ACC112 (cell line): ENCODE measurements at regions not wholly inside any gene's neighbourhood (a gene's known extent, or its start where the extent isn't known, plus 50 kb on each side); places are given as distances from the start of the nearest gene placed in this dataset.

ENCODE experiments used
- H2AFZ ChIP-seq: fragments of 200-600 bp; sonication (generic); one replicate; pipeline ENCODE4 v1.6.0; 2017; ENCODE audit warnings: antibody characterized with exemption, low read length; ENCODE audit not compliant: unreplicated experiment
- H3K27ac ChIP-seq: fragments of 200-600 bp; sonication (generic); 2 replicates; pipeline ENCODE4 v1.5.1; 2014; ENCODE audit warnings: low read depth, mild to moderate bottlenecking, antibody characterized with exemption, low read length, moderate library complexity
- H3K27me3 ChIP-seq: fragments of 200-600 bp; sonication (generic); 2 replicates; pipeline ENCODE4 v1.6.1; 2014; ENCODE audit warnings: mild to moderate bottlenecking, antibody characterized with exemption, low read length, moderate library complexity, mixed read lengths; ENCODE audit not compliant: insufficient read depth
- H3K36me3 ChIP-seq: fragments of 200-600 bp; sonication (generic); 2 replicates; pipeline ENCODE4 v1.6.1; 2016; ENCODE audit warnings: mild to moderate bottlenecking, antibody characterized with exemption, low read length, moderate library complexity, mixed read lengths; ENCODE audit not compliant: insufficient read depth
- H3K4me1 ChIP-seq: fragments of 200-600 bp; sonication (generic); one replicate; pipeline ENCODE4 v1.6.1; 2016; ENCODE audit warnings: low read length, mixed read lengths; ENCODE audit not compliant: insufficient read depth, unreplicated experiment, control insufficient read depth
- H3K4me3 ChIP-seq: fragments of 200-600 bp; sonication (generic); 2 replicates; pipeline ENCODE4 v1.5.1; 2014; ENCODE audit warnings: mild to moderate bottlenecking, low read depth, low read length
- H3K79me2 ChIP-seq: fragments of 200-600 bp; sonication (generic); one replicate; pipeline ENCODE4 v1.6.0; 2016; ENCODE audit warnings: low read length; ENCODE audit not compliant: control insufficient read depth, unreplicated experiment, insufficient read depth

DNA sequence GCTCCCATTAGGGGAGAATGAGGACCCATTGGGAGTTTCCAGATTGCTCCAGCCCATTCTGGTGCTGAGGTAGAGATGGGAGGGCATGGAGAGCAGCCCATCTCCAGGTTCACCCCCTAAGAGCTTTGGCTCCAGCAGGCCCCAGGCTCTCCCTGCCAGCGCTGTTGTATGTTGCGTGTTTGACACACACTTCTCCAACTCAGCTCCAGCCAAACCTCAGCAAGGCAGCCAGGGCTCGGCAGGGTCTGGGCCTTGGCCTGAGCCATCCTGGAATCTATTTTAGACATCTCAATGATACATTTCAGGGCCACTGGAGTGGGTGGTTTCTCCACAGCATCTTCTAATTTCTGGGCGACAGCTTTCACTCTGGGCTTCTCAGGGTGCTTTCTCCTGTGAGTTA is 117.0 kb downstream of the NAV1 start:
- no peaks in the 10 kb centered on the region for H3K27me3 ChIP-seq
- H3K79me2 ChIP-seq = peaks cover 98% of the 10 kb centered on the region
- H3K4me1 ChIP-seq = peaks cover 58% of the 10 kb centered on the region
- H3K27ac ChIP-seq = peak overlapping the region; percentile 12; the same call in 1 of the 2 replicates
- no peaks in the 10 kb centered on the region for H3K36me3 ChIP-seq
- H2AFZ ChIP-seq = no peak overlapping the region
- no peak overlapping the region for H3K4me3 ChIP-seq

DNA sequence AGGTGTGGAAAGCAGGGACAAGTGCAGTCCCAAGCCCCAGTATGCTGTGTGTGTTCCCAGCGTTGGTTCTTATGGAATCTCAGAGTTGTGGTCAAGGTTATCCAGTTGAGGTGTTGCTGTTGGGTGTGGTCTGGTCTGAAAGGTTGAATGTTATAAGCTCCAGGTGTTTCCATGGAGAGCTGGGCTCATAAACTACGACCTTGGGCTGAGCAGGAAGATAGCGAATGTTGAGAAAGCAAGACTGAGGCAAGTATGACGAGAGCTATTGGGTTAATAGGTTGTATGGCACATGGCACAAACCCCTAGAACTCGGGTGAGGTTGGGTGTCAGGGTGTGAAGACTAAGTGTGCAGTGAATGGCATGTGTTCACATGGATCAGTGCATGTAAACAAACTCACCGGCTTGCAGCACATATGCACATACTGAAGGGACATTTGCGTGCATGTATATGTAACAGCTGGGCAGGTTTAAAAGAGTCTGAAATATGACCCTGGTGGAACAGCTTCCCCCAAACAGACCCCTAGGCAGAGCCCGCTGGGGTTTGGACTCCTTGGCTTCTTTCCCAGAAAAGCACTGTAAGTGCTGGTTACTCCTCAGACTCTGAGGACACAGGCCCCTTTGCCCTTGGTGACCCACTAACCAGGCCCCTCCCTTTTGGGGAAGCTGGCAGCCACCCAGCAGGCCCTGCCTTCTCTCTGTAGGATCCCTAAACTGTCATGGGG is 117.5 kb downstream of the NAV1 start:
- Histone ChIP-seq H3K27me3 (no peaks in the 10 kb centered on the region), H3K79me2 (peaks cover 98% of the 10 kb centered on the region), H2AFZ (no peak overlapping the region), H3K4me3 (no peak overlapping the region), H3K36me3 (no peaks in the 10 kb centered on the region), H3K4me1 (peaks cover 52% of the 10 kb centered on the region), H3K27ac (peak overlapping the region; percentile 12; the same call in 1 of the 2 replicates)

DNA sequence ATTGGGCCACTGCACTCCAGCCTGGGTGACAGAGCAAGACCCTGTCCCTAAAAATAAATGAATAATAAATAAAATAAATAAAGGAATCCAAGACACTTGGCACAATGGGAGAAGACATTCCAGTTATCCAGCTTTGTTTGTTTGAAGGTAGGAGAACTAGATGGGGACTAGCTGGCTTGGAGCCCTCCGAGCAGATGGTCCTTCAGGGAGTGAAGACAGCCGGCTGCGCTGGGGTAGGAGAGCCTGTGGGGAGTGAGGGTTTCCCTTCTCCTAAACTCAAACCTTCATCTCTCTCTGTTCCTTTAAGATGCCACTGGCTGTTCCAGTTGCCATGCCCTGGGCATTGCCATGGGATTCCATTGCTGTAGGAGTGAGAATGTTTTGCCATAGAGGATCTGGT is 120.6 kb downstream of the NAV1 start:
- H3K4me3 ChIP-seq = no peak overlapping the region
- H3K27me3 ChIP-seq = no peaks in the 10 kb centered on the region
- H3K36me3 ChIP-seq = peaks cover 9% of the 10 kb centered on the region; the same call in 1 of the 2 replicates
- H3K79me2 ChIP-seq = peaks cover 99% of the 10 kb centered on the region
- no peak overlapping the region for H2AFZ ChIP-seq
- peaks cover 28% of the 10 kb centered on the region for H3K4me1 ChIP-seq
- no peak overlapping the region for H3K27ac ChIP-seq

DNA sequence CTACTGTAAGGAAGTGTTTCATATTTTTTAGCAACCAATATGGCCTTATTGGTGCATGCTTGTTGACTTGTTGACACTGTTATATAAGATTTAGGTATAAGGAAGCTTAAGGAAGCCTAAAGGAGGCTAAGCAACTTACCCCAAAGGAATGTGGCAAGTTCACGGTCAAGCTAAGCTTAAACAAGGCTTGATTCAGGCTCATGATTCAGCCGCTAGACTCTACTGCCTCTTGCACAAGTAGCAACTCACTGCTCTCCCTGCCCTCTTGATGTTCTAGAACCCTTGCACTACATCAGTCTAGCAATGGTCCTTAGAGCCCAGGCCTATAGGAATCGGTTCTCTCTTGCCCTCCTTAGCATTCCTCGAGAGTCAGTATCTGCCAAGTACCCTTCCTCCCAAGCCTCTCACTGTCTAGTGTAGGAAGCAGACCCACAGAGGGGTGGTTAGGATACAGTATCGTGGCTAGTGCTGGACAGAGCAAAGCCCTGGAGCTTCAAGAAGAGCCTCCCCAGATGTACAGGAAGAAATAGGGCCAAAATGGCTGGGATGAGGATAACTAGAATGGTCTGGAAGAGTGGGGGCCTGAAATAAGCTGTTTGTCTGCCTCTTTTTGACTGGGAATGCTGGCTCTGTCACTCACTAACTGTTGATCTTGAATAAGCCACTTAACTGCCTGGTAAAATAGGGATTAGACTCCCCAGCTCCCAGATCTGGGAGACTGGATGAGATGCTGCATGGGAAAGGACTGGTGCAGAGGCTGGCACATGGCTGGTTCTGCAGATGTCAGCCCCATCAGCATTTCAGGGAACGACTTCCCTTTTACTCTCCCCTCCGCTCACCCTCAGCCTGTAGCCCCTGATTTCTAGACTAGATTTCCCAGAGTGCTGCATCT is 122.2 kb downstream of the NAV1 start:
- peaks cover 98% of the 10 kb centered on the region for H3K79me2 ChIP-seq
- H3K36me3 ChIP-seq = peaks cover 18% of the 10 kb centered on the region; the same call in 1 of the 2 replicates
- peaks cover 14% of the 10 kb centered on the region for H3K4me1 ChIP-seq
- no peak overlapping the region for H2AFZ ChIP-seq
- no peak overlapping the region for H3K4me3 ChIP-seq
- no peaks in the 10 kb centered on the region for H3K27me3 ChIP-seq
- H3K27ac ChIP-seq = no peak overlapping the region

DNA sequence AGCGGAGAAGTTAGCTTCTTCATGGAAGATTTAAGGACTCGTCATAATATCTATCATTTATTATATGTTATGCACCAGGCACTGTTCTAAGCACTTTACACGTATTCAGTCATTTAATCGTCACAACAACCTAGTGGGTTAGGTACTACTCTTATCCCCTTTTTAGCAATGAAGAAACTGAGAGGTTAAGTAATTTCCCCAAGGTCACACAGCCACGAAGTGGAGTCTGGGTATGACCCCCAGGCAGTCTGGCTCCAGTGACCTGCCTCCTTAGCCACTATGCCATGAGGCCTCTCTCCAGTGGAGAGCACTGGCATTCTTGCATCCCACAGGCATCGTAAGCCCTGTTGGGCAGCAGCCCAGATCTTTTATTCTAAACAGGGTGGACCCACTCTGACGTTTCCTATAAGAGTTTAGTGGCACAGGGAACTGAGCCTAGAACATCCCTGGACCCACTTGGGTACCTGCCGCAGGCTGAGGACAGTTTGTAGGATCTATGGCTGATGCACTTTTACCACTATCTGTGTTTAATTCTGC is 123.0 kb downstream of the NAV1 start:
- Histone ChIP-seq H3K79me2 (peaks cover 97% of the 10 kb centered on the region), H3K4me3 (no peak overlapping the region), H3K27me3 (no peaks in the 10 kb centered on the region), H3K27ac (no peak overlapping the region), H3K4me1 (peaks cover 7% of the 10 kb centered on the region), H3K36me3 (peaks cover 18% of the 10 kb centered on the region; the same call in 1 of the 2 replicates), H2AFZ (no peak overlapping the region)

DNA sequence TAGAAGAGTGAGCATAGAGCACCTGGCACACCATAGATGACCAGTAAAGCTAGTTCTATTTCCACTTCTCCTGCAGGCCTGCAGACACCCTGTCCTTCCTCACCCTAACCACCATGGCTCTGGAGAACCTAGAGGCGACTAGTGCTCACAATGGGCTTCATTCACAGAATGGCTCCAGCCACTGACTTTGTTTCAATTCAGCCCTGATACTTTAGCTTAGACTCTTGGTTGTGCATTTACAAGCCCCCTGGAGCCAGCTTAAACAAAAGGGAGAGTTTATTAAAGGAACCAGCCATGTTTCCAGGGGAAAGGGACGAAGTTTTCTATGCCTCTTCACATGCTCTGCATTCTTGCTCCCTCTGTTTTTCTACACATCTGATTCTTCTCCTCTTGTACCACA is 123.7 kb downstream of the NAV1 start:
- Histone ChIP-seq H3K27me3 (no peaks in the 10 kb centered on the region), H3K36me3 (peaks cover 18% of the 10 kb centered on the region; the same call in 1 of the 2 replicates), H3K4me3 (no peak overlapping the region), H3K27ac (no peak overlapping the region), H2AFZ (no peak overlapping the region), H3K79me2 (peaks cover 97% of the 10 kb centered on the region), H3K4me1 (no peaks in the 10 kb centered on the region)

DNA sequence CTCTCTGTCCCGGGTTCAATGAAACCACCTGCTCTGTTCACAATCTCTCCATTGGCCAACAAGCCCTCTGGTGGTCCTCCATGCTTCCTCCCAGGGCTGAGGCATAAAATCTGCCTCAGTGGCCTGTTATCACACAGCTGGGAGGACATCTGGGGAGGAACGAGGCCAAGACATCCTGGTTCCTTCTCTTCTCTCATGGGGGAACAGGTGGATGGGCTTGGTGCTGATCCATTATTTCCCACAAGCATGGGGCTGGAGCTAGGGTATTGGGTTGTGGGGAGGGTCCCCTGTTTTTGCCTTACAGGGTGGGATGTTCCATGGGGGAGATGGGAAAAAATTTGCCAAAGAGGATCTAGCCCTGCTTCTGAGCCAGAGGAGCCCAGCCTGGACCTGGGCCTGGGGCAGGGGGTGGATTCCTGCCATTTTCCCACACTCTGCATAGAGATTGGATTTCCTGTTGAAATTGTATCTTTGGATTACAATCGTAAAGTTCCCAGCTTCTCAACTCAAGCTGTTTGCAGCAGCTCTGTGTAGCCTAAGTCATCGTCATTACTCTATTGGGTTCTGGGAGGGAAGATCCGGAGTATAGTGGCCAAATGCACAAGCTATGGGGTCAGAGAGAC is 124.7 kb downstream of the NAV1 start:
- Histone ChIP-seq H2AFZ (no peak overlapping the region), H3K4me3 (no peak overlapping the region), H3K4me1 (no peaks in the 10 kb centered on the region), H3K27me3 (no peaks in the 10 kb centered on the region), H3K36me3 (peaks cover 18% of the 10 kb centered on the region; the same call in 1 of the 2 replicates), H3K79me2 (peaks cover 97% of the 10 kb centered on the region), H3K27ac (no peak overlapping the region)

DNA sequence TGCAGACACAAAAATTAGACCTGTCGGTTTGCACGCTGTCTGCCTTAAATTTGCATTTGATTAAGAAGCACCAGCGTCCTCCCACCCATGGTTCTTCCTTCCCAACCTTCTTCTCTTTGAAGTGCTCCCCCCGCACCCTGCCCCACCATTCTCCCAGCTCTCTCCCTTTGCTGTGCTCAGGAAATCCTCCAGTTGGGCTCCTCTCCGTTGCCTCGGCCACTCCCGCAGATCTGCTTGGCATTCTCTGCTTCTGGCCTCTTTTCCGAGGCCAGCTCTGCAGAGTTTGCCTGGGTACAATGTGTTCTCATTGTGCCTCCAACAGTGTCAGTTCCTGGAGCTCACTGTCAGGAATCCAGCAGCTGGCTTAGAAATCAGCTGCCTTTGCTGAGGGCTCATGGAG is 126.1 kb downstream of the NAV1 start:
- Histone ChIP-seq H3K36me3 (peaks cover 18% of the 10 kb centered on the region; the same call in 1 of the 2 replicates), H3K4me3 (no peak overlapping the region), H3K79me2 (peaks cover 96% of the 10 kb centered on the region), H3K27me3 (no peaks in the 10 kb centered on the region), H3K27ac (no peak overlapping the region), H2AFZ (no peak overlapping the region), H3K4me1 (no peaks in the 10 kb centered on the region)

DNA sequence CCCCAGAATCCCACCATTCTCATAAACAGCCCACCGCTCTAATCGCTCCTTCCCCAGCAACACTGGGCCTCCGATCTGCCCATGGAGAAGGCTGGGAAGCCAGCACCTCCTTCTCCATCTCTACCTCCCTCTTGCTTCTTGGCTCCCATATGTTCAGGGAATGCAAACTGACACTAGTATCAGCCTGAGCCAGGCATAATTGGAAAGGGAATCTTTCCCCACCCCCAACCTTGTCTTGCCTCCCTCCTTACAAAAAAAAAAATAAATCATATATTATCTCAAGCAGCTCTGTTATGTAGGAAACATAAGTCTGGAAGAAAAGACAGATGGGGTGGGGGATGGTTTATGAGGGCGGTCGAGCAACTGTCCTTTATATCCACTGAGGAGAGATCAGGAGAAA is 127.2 kb downstream of the NAV1 start:
- H2AFZ ChIP-seq = no peak overlapping the region
- no peak overlapping the region for H3K4me3 ChIP-seq
- H3K79me2 ChIP-seq = peaks cover 95% of the 10 kb centered on the region
- H3K4me1 ChIP-seq = no peaks in the 10 kb centered on the region
- H3K27ac ChIP-seq = no peak overlapping the region
- no peaks in the 10 kb centered on the region for H3K27me3 ChIP-seq
- H3K36me3 ChIP-seq = peaks cover 18% of the 10 kb centered on the region; the same call in 1 of the 2 replicates

DNA sequence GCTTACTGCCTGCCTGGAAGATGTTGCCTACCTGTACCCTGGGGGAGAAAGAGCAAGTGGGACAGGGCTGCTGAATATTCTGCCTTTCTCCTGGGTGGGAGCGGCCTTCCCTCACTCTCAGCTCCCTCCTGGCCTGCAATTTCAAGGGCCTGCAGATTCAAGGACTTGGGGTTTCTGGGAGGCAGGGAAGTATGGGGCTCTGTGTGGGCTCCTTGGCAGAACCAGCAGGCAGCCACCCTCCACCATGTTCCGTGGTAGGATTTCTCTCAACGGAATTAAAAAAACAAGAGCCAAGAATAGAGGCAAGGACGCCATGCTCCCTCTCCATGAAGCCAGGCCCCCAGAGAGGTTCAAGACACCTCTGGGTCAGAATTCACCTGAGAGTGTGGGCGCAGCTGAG is 127.7 kb downstream of the NAV1 start:
- no peak overlapping the region for H3K27ac ChIP-seq
- no peaks in the 10 kb centered on the region for H3K27me3 ChIP-seq
- no peaks in the 10 kb centered on the region for H3K4me1 ChIP-seq
- H3K36me3 ChIP-seq = peaks cover 18% of the 10 kb centered on the region; the same call in 1 of the 2 replicates
- no peak overlapping the region for H2AFZ ChIP-seq
- H3K4me3 ChIP-seq = no peak overlapping the region
- H3K79me2 ChIP-seq = peaks cover 95% of the 10 kb centered on the region
